GM20000 (cell line): ENCODE measurements at regions not wholly inside any gene's neighbourhood (a gene's known extent, or its start where the extent isn't known, plus 50 kb on each side); places are given as distances from the start of the nearest gene placed in this dataset.

Source experiments
- DNase-seq: peaks from one replicate; pipeline ENCODE4 v3.0.0; 2012; ENCODE audit warnings: low spot score
- CTCF ChIP-seq: IDR thresholded peaks from 2 replicates; pipeline ENCODE4 v1.5.1; 2012; ENCODE audit warnings: mild to moderate bottlenecking, control low read depth; ENCODE audit errors: extremely low read depth, missing control alignments

- TF ChIP-seq CTCF = no peak
- DNase-seq = no peak
Measured at GRCh38 chr13:33577007-33577406, 240.9 kb upstream of the RFC3 start.

GRCh38 chr13:33578786-33579185 is 239.2 kb upstream of the RFC3 start:
- no peak for DNase-seq
- TF ChIP-seq CTCF = no peak

- DNase-seq = no peak
- no peak for TF ChIP-seq CTCF
Measured at GRCh38 chr13:33582121-33582520, 235.8 kb upstream of the RFC3 start.

GRCh38 chr13:33583398-33583797 is 234.6 kb upstream of the RFC3 start:
- no peak for DNase-seq
- no peak for TF ChIP-seq CTCF

GRCh38 chr13:33590936-33591335 is 227.0 kb upstream of the RFC3 start:
- no peak for TF ChIP-seq CTCF
- no peak for DNase-seq

- no peak for DNase-seq
- no peak for TF ChIP-seq CTCF
Measured at GRCh38 chr13:33606692-33607091, 211.3 kb upstream of the RFC3 start.

GRCh38 chr13:33610438-33611120 is 207.4 kb upstream of the RFC3 start:
- no peak for TF ChIP-seq CTCF
- no peak for DNase-seq
